Panc1 (cell line): ENCODE measurements at regions not wholly inside any gene's neighbourhood (a gene's known extent, or its start where the extent isn't known, plus 50 kb on each side); places are given as distances from the start of the nearest gene placed in this dataset.

ENCODE experiments used
- ATAC-seq: fragments of 200-7000 bp; cut with Tn5 transposase; 2 replicates; pipeline ENCODE4 v1.9.1; 2020; ENCODE audit warnings: mild to moderate bottlenecking, moderate library complexity
- BruUV-seq: library from RNA; stranded (reverse); fragments of 400-500 nt; replicated peaks from 2 replicates; lab custom pipeline; 2021; lab: Mats Ljungman, UMichigan
- CTCF ChIA-PET: fragments of 300-600 bp; sonication (Branson Sonifier 250); formaldehyde crosslinking; loops from one replicate; lab custom pipeline; 2022; ENCODE audit warnings: antibody characterized with exemption; lab: Charles Lee
- POLR2A ChIA-PET: fragments of 300-600 bp; sonication (Branson Sonifier 250); formaldehyde crosslinking; loops from one replicate; lab custom pipeline; 2022; ENCODE audit warnings: antibody characterized with exemption; lab: Charles Lee
- DNase-seq: peaks from one replicate; pipeline ENCODE4 v3.0.0-alpha.2; 2010; ENCODE audit warnings: low read depth, low spot score
- H3K27ac ChIP-seq: 2 replicates; pipeline ENCODE4 v1.5.1; 2011; ENCODE audit warnings: mild to moderate bottlenecking, low read length, inconsistent platforms
- H3K27me3 ChIP-seq: fragments of 200-500 bp; sonication (Bioruptor generic); 2 replicates; pipeline ENCODE4 v1.6.0; 2014; ENCODE audit warnings: low read length, inconsistent platforms; ENCODE audit not compliant: control insufficient read depth, insufficient read depth
- H3K36me3 ChIP-seq: fragments of 200-500 bp; sonication (Bioruptor generic); 2 replicates; pipeline ENCODE4 v1.5.1; 2014; ENCODE audit warnings: inconsistent platforms, mild to moderate bottlenecking, low read length, moderate library complexity; ENCODE audit not compliant: control insufficient read depth, insufficient read depth
- H3K4me1 ChIP-seq: 2 replicates; pipeline ENCODE4 v1.5.1; 2011; ENCODE audit warnings: inconsistent platforms, mild to moderate bottlenecking, low read length, moderate library complexity; ENCODE audit not compliant: control insufficient read depth, insufficient read depth
- H3K4me3 ChIP-seq, 2 experiments: 2 replicates each; pipeline ENCODE4 v1.5.1; 2011 to 2012; ENCODE audit warnings: low read depth in 2 of 2, low read length in 2 of 2, mild to moderate bottlenecking in 2 of 2, inconsistent platforms in 1 of 2, moderate library complexity in 1 of 2
- H3K9me3 ChIP-seq: fragments of 200-500 bp; sonication (Bioruptor generic); 2 replicates; pipeline ENCODE4 v1.5.1; 2014; ENCODE audit warnings: low read depth, mild to moderate bottlenecking, inconsistent platforms, low read length, moderate library complexity; ENCODE audit not compliant: control insufficient read depth, insufficient read depth
- CTCF ChIP-seq: fragments of 450-650 bp; IDR thresholded peaks from 2 replicates; pipeline ENCODE4 v1.5.1; 2017; ENCODE audit warnings: mild to moderate bottlenecking
- POLR2AphosphoS5 ChIP-seq: IDR thresholded peaks from 2 replicates; pipeline ENCODE4 v1.6.1; 2012; ENCODE audit warnings: mild to moderate bottlenecking, low read depth, low read length, moderate library complexity
- REST ChIP-seq, 2 experiments: IDR thresholded peaks; 2 replicates each; pipeline ENCODE4 v1.6.1; 2011 to 2012; ENCODE audit warnings: low read depth in 2 of 2, control low read depth in 1 of 2, low read length in 1 of 2, mild to moderate bottlenecking in 1 of 2, moderate library complexity in 1 of 2; ENCODE audit not compliant: insufficient read depth in 1 of 2
- SIN3A ChIP-seq: IDR thresholded peaks from 2 replicates; pipeline ENCODE4 v1.6.1; 2012; ENCODE audit warnings: low read depth, mild to moderate bottlenecking, low read length, moderate library complexity, borderline replicate concordance; ENCODE audit not compliant: insufficient read depth
- TCF7L2 ChIP-seq: IDR thresholded peaks from 2 replicates; pipeline ENCODE4 v1.6.1; 2011; ENCODE audit warnings: mild to moderate bottlenecking, low read depth, low read length, inconsistent platforms
- in situ Hi-C: cut with HindIII; loops from 2 replicates; pipeline ENCODE4 v1.10.0; 2016; ENCODE audit warnings: low sequenced_read_pairs, low pct_unique_long_range_greater_than_20kb
- intact Hi-C: fragments of 100-400 bp; cut with micrococcal nuclease; formaldehyde crosslinking; loops from one replicate; pipeline ENCODE4 v1.10.0; 2022; ENCODE audit not compliant: unreplicated experiment

- H3K4me3 ChIP-seq = no peak overlapping the region
- no peak overlapping the region for H3K27ac ChIP-seq
- ChIA-PET POLR2A (no interaction called here), CTCF (no interaction called here)
- ATAC-seq (no peak), DNase-seq (no peak)
- H3K9me3 ChIP-seq = no peaks in the 10 kb centered on the region
- in situ Hi-C loops (no loop called here), intact Hi-C loops (no loop called here)
- H3K36me3 ChIP-seq = no peaks in the 10 kb centered on the region
- no peaks in the 10 kb centered on the region for H3K27me3 ChIP-seq
- BruUV-seq = no TSS peak
- no peaks in the 10 kb centered on the region for H3K4me1 ChIP-seq
- TF ChIP-seq CTCF = no peak
- no peak for TF ChIP-seq SIN3A
- TF ChIP-seq POLR2AphosphoS5 = no peak
- TF ChIP-seq TCF7L2 = no peak
- no peak for TF ChIP-seq REST (IDR thresholded peaks at IDR 0.05; ENCODE audit: insufficient read depth in 1 of 2, low read depth in 2 of 2, low read length in 1 of 2)
Measured at GRCh38 chr3:178475062-178475461, 61.2 kb upstream of the KCNMB2 start.

GRCh38 chr3:178476886-178477285, 59.4 kb upstream of the KCNMB2 start:
- H3K27me3 ChIP-seq = no peaks in the 10 kb centered on the region
- CTCF ChIA-PET = no interaction called here
- H3K4me1 ChIP-seq = no peaks in the 10 kb centered on the region
- intact Hi-C loops (no loop called here), in situ Hi-C loops (no loop called here)
- TF ChIP-seq SIN3A (no peak), CTCF (no peak), REST (IDR thresholded peaks at IDR 0.05; ENCODE audit: insufficient read depth in 1 of 2, low read depth in 2 of 2, low read length in 1 of 2) (no peak), TCF7L2 (no peak), POLR2AphosphoS5 (no peak)
- no TSS peak for BruUV-seq
- H3K36me3 ChIP-seq = no peaks in the 10 kb centered on the region
- POLR2A ChIA-PET = no interaction called here
- ATAC-seq (no peak), DNase-seq (no peak)
- H3K4me3 ChIP-seq = no peak overlapping the region
- H3K27ac ChIP-seq = no peak overlapping the region
- no peaks in the 10 kb centered on the region for H3K9me3 ChIP-seq
